Naive thymus-derived CD4-positive, alpha-beta T cell (primary cell): ENCODE measurements at regions not wholly inside any gene's neighbourhood (a gene's known extent, or its start where the extent isn't known, plus 50 kb on each side); places are given as distances from the start of the nearest gene placed in this dataset.

Source experiments
- ATAC-seq: fragments of 150-1000 bp; cut with Tn5 transposase; 2 replicates; pipeline ENCODE4 v1.10.0; 2021; ENCODE audit warnings: mild to moderate bottlenecking, moderate library complexity
- CTCF ChIA-PET: fragments of 350-600 bp; sonication (Branson Sonifier 250); formaldehyde crosslinking; loops from one replicate; lab custom pipeline; 2021; ENCODE audit warnings: antibody characterized with exemption; lab: Charles Lee
- POLR2A ChIA-PET: fragments of 350-600 bp; sonication (Branson Sonifier 250); formaldehyde crosslinking; loops from one replicate; lab custom pipeline; 2021; ENCODE audit warnings: antibody characterized with exemption, inconsistent platforms; lab: Charles Lee
- DNase-seq, 9 donors: peaks; one replicate each; pipeline versions ENCODE4 v3.0.0 to v3.0.0-alpha.2; 2020 to 2022; ENCODE audit warnings: mixed read lengths in 1 of 9
- H3K27ac ChIP-seq: one replicate; pipeline ENCODE4 v1.7.0; 2013; ENCODE audit warnings: mild to moderate bottlenecking, low read depth, low read length, moderate library complexity
- H3K27me3 ChIP-seq, 2 donors: one replicate each; pipeline ENCODE4 v1.7.0; 2013; ENCODE audit warnings: low read length in 2 of 2, mild to moderate bottlenecking in 2 of 2, moderate library complexity in 2 of 2; ENCODE audit not compliant: control insufficient read depth in 2 of 2, insufficient read depth in 2 of 2
- H3K36me3 ChIP-seq, 3 experiments: 1 replicate in 2 of 3; 2 replicates in 1 of 3; pipeline ENCODE4 v1.7.0; 2013; ENCODE audit warnings: low read length in 3 of 3, mild to moderate bottlenecking in 3 of 3, moderate library complexity in 1 of 3; ENCODE audit not compliant: insufficient read depth in 3 of 3, control insufficient read depth in 2 of 3
- H3K4me1 ChIP-seq, 2 donors: one replicate each; pipeline ENCODE4 v1.7.0; 2013; ENCODE audit warnings: low read length in 2 of 2, mild to moderate bottlenecking in 2 of 2, moderate library complexity in 1 of 2; ENCODE audit not compliant: control insufficient read depth in 2 of 2, insufficient read depth in 2 of 2
- H3K4me3 ChIP-seq: 2 replicates; pipeline ENCODE4 v1.7.0; 2013; ENCODE audit warnings: mild to moderate bottlenecking, low read length
- H3K9me3 ChIP-seq, 3 experiments: 1 replicate in 2 of 3; 2 replicates in 1 of 3; pipeline ENCODE4 v1.7.0; 2013; ENCODE audit warnings: low read length in 3 of 3; ENCODE audit not compliant: control insufficient read depth in 2 of 3
- H3K27ac Mint-ChIP-seq, 9 donors: one replicate each; pipeline ENCODE4 v1.8.0; 2020 to 2022; ENCODE audit warnings: mixed read lengths in 9 of 9, mild to moderate bottlenecking in 8 of 9, moderate library complexity in 5 of 9, inconsistent platforms in 2 of 9
- H3K27me3 Mint-ChIP-seq, 5 donors: one replicate each; pipeline ENCODE4 v1.8.0; 2021 to 2022; ENCODE audit warnings: mixed read lengths in 5 of 5, mild to moderate bottlenecking in 1 of 5
- H3K36me3 Mint-ChIP-seq, 5 donors: one replicate each; pipeline ENCODE4 v1.8.0; 2020 to 2022; ENCODE audit warnings: mixed read lengths in 5 of 5, mild to moderate bottlenecking in 3 of 5, inconsistent platforms in 1 of 5
- H3K4me1 Mint-ChIP-seq, 7 donors: one replicate each; pipeline ENCODE4 v1.8.0; 2020 to 2022; ENCODE audit warnings: mixed read lengths in 7 of 7, mild to moderate bottlenecking in 3 of 7, inconsistent platforms in 1 of 7
- H3K4me3 Mint-ChIP-seq, 10 donors: one replicate each; pipeline ENCODE4 v1.8.0; 2020 to 2022; ENCODE audit warnings: mild to moderate bottlenecking in 10 of 10, mixed read lengths in 10 of 10, moderate library complexity in 6 of 10, inconsistent platforms in 2 of 10
- H3K9me3 Mint-ChIP-seq, 11 donors: one replicate each; pipeline ENCODE4 v1.8.0; 2020 to 2022; ENCODE audit warnings: mixed read lengths in 11 of 11, mild to moderate bottlenecking in 4 of 11, inconsistent platforms in 1 of 11, moderate library complexity in 1 of 11
- intact Hi-C, 2 donors: fragments of 100-400 bp; cut with micrococcal nuclease; formaldehyde crosslinking; loops; one replicate each; pipeline ENCODE4 v1.15.1; 2023

DNA sequence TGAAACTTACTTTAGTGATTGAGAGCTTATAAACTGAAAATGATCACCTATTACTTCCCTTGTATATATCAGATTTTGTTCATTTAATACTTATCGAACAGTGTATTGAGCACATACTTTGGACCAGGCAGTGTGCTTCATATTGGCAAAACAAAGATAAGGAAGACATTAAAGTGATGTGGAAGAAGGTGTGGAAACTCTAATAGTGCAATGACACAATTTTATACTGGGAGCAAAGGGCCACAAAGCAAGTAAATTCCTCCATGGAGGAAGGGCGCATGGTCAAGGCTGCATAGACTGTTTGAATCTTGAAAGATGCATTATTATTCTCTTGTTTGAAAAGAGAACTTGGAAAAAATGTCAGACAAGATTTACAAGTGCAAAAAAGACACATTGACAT lies 936.5 kb upstream of the DDX18 start:
- Histone ChIP-seq H3K4me1 (no peaks in the 10 kb centered on the region), H3K9me3 (no peaks in the 10 kb centered on the region), H3K27me3 (no peaks in the 10 kb centered on the region), H3K4me3 (no peak overlapping the region), H3K36me3 (no peaks in the 10 kb centered on the region), H3K27ac (no peak overlapping the region)
- Mint-ChIP-seq H3K9me3 (peaks cover 1 to 25% (median 8%) of the 10 kb centered on the region in 11 donors), H3K4me1 (no peaks in the 10 kb centered on the region), H3K4me3 (no peak overlapping the region), H3K27me3 (no peaks in the 10 kb centered on the region), H3K36me3 (peaks cover 0 to 5% (median 0%) of the 10 kb centered on the region in 5 donors), H3K27ac (no peak overlapping the region)
- ChIA-PET CTCF (interaction anchor here (0.5 kb wide), 1 partner anchor 12 kb away, joined by 3 read pairs; no protein-coding TSS in a partner anchor), POLR2A (no interaction called here)
- ATAC-seq (no peak), DNase-seq (no peak)
- intact Hi-C loops: no loop called here

DNA sequence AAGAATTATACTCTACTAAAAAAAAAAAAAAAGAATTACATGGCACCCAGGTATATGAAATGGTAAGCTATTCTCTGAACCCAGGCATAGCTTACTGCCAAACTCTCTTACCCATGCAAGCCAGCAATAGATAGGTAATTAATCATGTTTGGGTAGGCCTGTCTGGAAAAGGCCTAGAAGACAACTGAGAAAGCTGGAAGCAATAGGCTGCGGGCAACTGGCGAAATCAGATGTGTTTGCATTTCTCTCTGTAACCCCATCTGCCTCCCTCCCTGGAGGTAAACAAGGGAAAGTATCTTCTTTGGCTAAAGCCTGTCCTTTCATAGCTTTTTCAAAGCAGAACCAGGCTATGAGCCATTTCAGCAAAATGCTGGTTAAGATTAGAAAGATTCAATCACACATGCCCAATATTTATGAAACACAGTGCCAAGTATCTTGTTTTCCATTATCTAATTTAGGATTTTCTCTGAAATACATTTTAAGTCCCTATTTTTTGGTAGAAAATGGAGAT lies 934.8 kb upstream of the DDX18 start:
- H3K27ac ChIP-seq: no peak overlapping the region
- no peak for ATAC-seq
- no peaks in the 10 kb centered on the region for H3K4me1 ChIP-seq
- Mint-ChIP-seq H3K27ac (no peak overlapping the region), H3K4me3 (no peak overlapping the region), H3K4me1 (no peaks in the 10 kb centered on the region), H3K9me3 (peaks cover 0 to 21% (median 6%) of the 10 kb centered on the region in 11 donors), H3K36me3 (no peaks in the 10 kb centered on the region), H3K27me3 (no peaks in the 10 kb centered on the region)
- H3K9me3 ChIP-seq: no peaks in the 10 kb centered on the region
- ChIA-PET POLR2A (no interaction called here), CTCF (no interaction called here)
- H3K36me3 ChIP-seq: no peaks in the 10 kb centered on the region
- intact Hi-C loops: no loop called here
- no peak for DNase-seq
- H3K27me3 ChIP-seq: no peaks in the 10 kb centered on the region
- H3K4me3 ChIP-seq: no peak overlapping the region

DNA sequence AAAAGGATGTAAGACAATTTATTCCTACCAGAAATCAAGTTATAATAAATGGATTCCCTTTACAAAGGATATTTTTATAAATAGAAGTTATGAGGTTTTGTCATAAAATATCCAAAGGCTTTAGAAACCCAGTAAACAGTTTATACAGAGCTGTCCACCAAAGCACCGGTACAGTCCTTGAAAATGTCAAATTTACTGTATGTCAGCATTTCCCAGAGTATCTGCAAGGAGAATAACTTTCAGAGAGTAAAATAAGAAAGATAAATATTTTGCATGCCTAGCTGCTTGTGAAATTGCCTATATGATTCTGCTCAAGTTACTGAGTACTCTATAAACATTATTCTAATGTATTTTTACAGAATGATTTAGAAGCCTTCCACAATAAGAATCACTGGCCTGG lies 923.3 kb upstream of the DDX18 start:
- Mint-ChIP-seq H3K36me3 (no peaks in the 10 kb centered on the region), H3K4me1 (no peaks in the 10 kb centered on the region), H3K27ac (no peak overlapping the region), H3K9me3 (peaks cover 2 to 37% (median 11%) of the 10 kb centered on the region in 11 donors), H3K27me3 (no peaks in the 10 kb centered on the region), H3K4me3 (no peak overlapping the region)
- DNase-seq (no peak), ATAC-seq (no peak)
- H3K27me3 ChIP-seq: no peaks in the 10 kb centered on the region
- H3K36me3 ChIP-seq: no peaks in the 10 kb centered on the region
- H3K4me3 ChIP-seq: no peak overlapping the region
- H3K27ac ChIP-seq: no peak overlapping the region
- intact Hi-C loops: no loop called here
- CTCF ChIA-PET: no interaction called here
- POLR2A ChIA-PET: no interaction called here
- no peaks in the 10 kb centered on the region for H3K4me1 ChIP-seq
- peaks cover 0 to 6% (median 0%) of the 10 kb centered on the region in 3 experiments for H3K9me3 ChIP-seq

DNA sequence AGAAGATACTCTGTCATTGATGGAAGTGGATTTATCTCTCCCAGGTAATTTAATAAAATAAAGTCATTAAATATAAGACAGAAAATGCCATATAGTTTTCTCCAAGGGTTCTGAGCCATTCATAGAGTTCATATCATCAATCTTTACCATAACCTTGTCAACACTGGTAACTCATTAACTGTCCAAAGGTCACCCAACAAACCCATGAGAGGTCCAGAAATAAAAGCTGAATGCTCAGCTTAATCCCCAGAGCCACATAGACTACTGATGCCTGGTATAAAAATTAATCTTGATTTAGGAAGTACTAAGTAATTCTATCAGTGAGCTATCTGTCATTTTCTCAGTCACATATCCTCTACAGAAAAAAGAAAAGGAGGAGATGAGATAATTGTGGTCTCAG lies 903.0 kb upstream of the DDX18 start:
- POLR2A ChIA-PET: no interaction called here
- Histone ChIP-seq H3K27ac (no peak overlapping the region), H3K4me3 (no peak overlapping the region), H3K36me3 (no peaks in the 10 kb centered on the region), H3K9me3 (no peaks in the 10 kb centered on the region), H3K27me3 (no peaks in the 10 kb centered on the region), H3K4me1 (no peaks in the 10 kb centered on the region)
- Mint-ChIP-seq H3K27ac (no peak overlapping the region), H3K9me3 (peaks cover 0 to 20% (median 5%) of the 10 kb centered on the region in 11 donors), H3K4me1 (no peaks in the 10 kb centered on the region), H3K4me3 (no peak overlapping the region), H3K27me3 (no peaks in the 10 kb centered on the region), H3K36me3 (no peaks in the 10 kb centered on the region)
- DNase-seq: no peak
- ATAC-seq: no peak
- CTCF ChIA-PET: no interaction called here
- intact Hi-C loops: no loop called here

DNA sequence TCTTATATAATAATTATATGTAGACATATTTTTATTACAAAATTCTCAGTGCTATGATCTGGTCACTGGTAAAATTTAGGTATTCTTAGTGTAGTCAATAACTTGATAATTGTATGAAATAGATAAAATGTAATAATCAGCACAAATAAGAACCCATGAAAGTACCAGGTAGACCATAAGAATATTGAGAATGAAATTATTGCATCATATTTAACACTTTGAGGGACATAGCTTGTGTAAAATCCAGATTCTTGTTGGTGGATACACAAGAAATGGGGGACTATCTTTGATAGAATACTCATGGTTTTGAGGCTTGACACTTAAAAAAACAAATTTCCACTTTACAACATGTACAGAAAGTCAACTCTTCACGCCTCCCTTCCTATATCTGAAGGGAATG lies 898.8 kb upstream of the DDX18 start:
- Mint-ChIP-seq H3K4me1 (no peaks in the 10 kb centered on the region), H3K9me3 (peaks cover 0 to 12% (median 5%) of the 10 kb centered on the region in 11 donors), H3K4me3 (no peak overlapping the region), H3K27ac (no peak overlapping the region), H3K36me3 (no peaks in the 10 kb centered on the region), H3K27me3 (no peaks in the 10 kb centered on the region)
- no peaks in the 10 kb centered on the region for H3K27me3 ChIP-seq
- no peak for DNase-seq
- no peak overlapping the region for H3K27ac ChIP-seq
- no peaks in the 10 kb centered on the region for H3K36me3 ChIP-seq
- no peak overlapping the region for H3K4me3 ChIP-seq
- no peak for ATAC-seq
- no peaks in the 10 kb centered on the region for H3K4me1 ChIP-seq
- ChIA-PET CTCF (no interaction called here), POLR2A (no interaction called here)
- H3K9me3 ChIP-seq: no peaks in the 10 kb centered on the region
- intact Hi-C loops: no loop called here

DNA sequence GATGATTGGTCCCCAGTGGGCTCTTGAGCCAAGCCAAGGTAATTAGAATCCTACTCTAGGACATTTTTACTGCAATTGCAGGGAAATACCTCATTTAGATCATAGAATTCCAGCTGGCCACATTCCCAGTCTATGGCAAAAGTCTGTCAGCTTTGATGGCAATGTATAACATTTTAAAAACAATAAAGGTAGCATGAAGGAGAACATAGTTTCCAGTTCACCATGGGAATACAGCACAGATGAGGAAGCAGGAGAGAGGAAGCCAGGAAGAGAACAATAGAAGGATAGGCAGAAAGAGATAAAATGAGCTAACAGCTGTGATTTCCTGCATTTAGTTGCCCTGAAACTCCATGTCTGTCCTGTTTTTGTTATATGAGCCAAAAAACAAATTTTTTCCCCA lies 897.3 kb upstream of the DDX18 start:
- H3K9me3 ChIP-seq: no peaks in the 10 kb centered on the region
- no peak overlapping the region for H3K4me3 ChIP-seq
- no peaks in the 10 kb centered on the region for H3K27me3 ChIP-seq
- H3K27ac Mint-ChIP-seq: no peak overlapping the region
- H3K4me1 Mint-ChIP-seq: no peaks in the 10 kb centered on the region
- peaks cover 0 to 11% (median 5%) of the 10 kb centered on the region in 11 donors for H3K9me3 Mint-ChIP-seq
- no peaks in the 10 kb centered on the region for H3K4me1 ChIP-seq
- no peaks in the 10 kb centered on the region for H3K36me3 ChIP-seq
- no peak for DNase-seq
- intact Hi-C loops: no loop called here
- POLR2A ChIA-PET: no interaction called here
- H3K27ac ChIP-seq: no peak overlapping the region
- no peak for ATAC-seq
- no peaks in the 10 kb centered on the region for H3K36me3 Mint-ChIP-seq
- no peak overlapping the region for H3K4me3 Mint-ChIP-seq
- CTCF ChIA-PET: no interaction called here
- no peaks in the 10 kb centered on the region for H3K27me3 Mint-ChIP-seq

DNA sequence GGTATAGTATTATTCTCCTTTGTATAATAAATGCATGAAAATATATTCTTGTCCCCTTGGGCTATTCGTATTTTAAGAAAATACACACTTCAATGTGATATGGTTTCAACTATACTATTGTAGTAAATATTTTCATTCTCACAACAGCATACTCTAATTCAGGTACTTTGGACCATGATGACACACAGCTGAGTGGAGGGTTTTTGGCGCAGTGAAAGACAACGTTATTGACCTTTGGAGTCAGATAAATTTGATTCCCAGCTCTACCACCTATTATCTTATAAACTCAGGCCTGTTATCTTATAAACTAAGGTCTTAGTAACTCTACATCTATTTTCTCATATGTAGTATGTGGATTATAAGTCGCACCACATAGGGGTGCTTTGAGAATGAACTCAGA lies 895.9 kb upstream of the DDX18 start:
- ChIA-PET CTCF (interaction anchor here (0.6 kb wide), 1 partner anchor 14 kb away, joined by 3 read pairs; no protein-coding TSS in a partner anchor), POLR2A (no interaction called here)
- no peaks in the 10 kb centered on the region for H3K4me1 Mint-ChIP-seq
- Histone ChIP-seq H3K27me3 (no peaks in the 10 kb centered on the region), H3K27ac (no peak overlapping the region), H3K9me3 (no peaks in the 10 kb centered on the region), H3K4me1 (no peaks in the 10 kb centered on the region), H3K36me3 (no peaks in the 10 kb centered on the region), H3K4me3 (no peak overlapping the region)
- intact Hi-C loops: no loop called here
- peaks cover 0 to 16% (median 3%) of the 10 kb centered on the region in 11 donors for H3K9me3 Mint-ChIP-seq
- no peaks in the 10 kb centered on the region for H3K27me3 Mint-ChIP-seq
- no peaks in the 10 kb centered on the region for H3K36me3 Mint-ChIP-seq
- no peak overlapping the region for H3K4me3 Mint-ChIP-seq
- ATAC-seq (no peak), DNase-seq (no peak)
- no peak overlapping the region for H3K27ac Mint-ChIP-seq
